Activated CD8-positive, alpha-beta T cell treated with anti-CD3 and anti-CD28 coated beads for 36 hours (primary cell): ENCODE measurements at regions not wholly inside any gene's neighbourhood (a gene's known extent, or its start where the extent isn't known, plus 50 kb on each side); places are given as distances from the start of the nearest gene placed in this dataset.
"Not testable (repeated sequence)": the region's sequence is repeated elsewhere in the genome, so short reads cannot be mapped to it uniquely, and the experiment has no call there.

Experiments
- ATAC-seq: fragments of 200-7000 bp; cut with Tn5 transposase; one replicate; pipeline ENCODE4 v1.10.0; 2021; ENCODE audit warnings: mild to moderate bottlenecking, moderate library complexity
- CTCF ChIA-PET: fragments of 350-600 bp; sonication (Branson Sonifier 250); formaldehyde crosslinking; loops from one replicate; lab custom pipeline; 2021; ENCODE audit warnings: antibody characterized with exemption; lab: Charles Lee
- POLR2A ChIA-PET: fragments of 350-600 bp; sonication (Branson Sonifier 250); formaldehyde crosslinking; loops from one replicate; lab custom pipeline; 2021; ENCODE audit warnings: antibody characterized with exemption; lab: Charles Lee
- DNase-seq: peaks from one replicate; pipeline ENCODE4 v3.0.0-alpha.2; 2020
- H3K27ac Mint-ChIP-seq: one replicate; pipeline ENCODE4 v1.8.0; 2021; ENCODE audit warnings: mild to moderate bottlenecking, mixed read lengths
- H3K27me3 Mint-ChIP-seq: one replicate; pipeline ENCODE4 v1.8.0; 2021; ENCODE audit warnings: mixed read lengths
- H3K36me3 Mint-ChIP-seq: one replicate; pipeline ENCODE4 v1.8.0; 2021; ENCODE audit warnings: low read depth, mixed read lengths
- H3K4me1 Mint-ChIP-seq: one replicate; pipeline ENCODE4 v1.8.0; 2021; ENCODE audit warnings: low read depth, mixed read lengths
- H3K4me3 Mint-ChIP-seq: one replicate; pipeline ENCODE4 v1.8.0; 2021; ENCODE audit warnings: mild to moderate bottlenecking, moderate library complexity, mixed read lengths
- H3K9me3 Mint-ChIP-seq: one replicate; pipeline ENCODE4 v1.8.0; 2021; ENCODE audit warnings: mixed read lengths
- CTCF ChIP-seq: fragments of 200-600 bp; IDR thresholded peaks from one replicate; pipeline ENCODE4 v1.8.0; 2022; ENCODE audit warnings: antibody characterized with exemption, mild to moderate bottlenecking
- intact Hi-C: fragments of 100-400 bp; cut with micrococcal nuclease; formaldehyde crosslinking; loops from one replicate; pipeline ENCODE4 v1.10.0; 2022

- intact Hi-C loops = no loop called here
- ChIA-PET CTCF (no interaction called here), POLR2A (no interaction called here)
- no peak for TF ChIP-seq CTCF
- Mint-ChIP-seq H3K27me3 (no peaks in the 10 kb centered on the region), H3K27ac (no peak overlapping the region), H3K4me1 (peaks cover 5% of the 10 kb centered on the region), H3K9me3 (peaks cover 7% of the 10 kb centered on the region), H3K36me3 (peaks cover 2% of the 10 kb centered on the region), H3K4me3 (no peak overlapping the region)
- DNase-seq (no peak), ATAC-seq (no peak)
Observed at GRCh38 chr2:111250448-111251030, 129.8 kb downstream of the BCL2L11 start.

- Mint-ChIP-seq H3K27me3 (no peaks in the 10 kb centered on the region), H3K27ac (no peak overlapping the region), H3K36me3 (peaks cover 2% of the 10 kb centered on the region), H3K9me3 (peaks cover 7% of the 10 kb centered on the region), H3K4me3 (no peak overlapping the region), H3K4me1 (peaks cover 5% of the 10 kb centered on the region)
- ATAC-seq = no peak
- DNase-seq = no peak
- ChIA-PET CTCF (no interaction called here), POLR2A (no interaction called here)
- intact Hi-C loops = no loop called here
- no peak for TF ChIP-seq CTCF
Observed at GRCh38 chr2:111251711-111252110, 131.0 kb downstream of the BCL2L11 start.

GRCh38 chr2:111252436-111252835, 131.7 kb downstream of the BCL2L11 start:
- intact Hi-C loops = no loop called here
- no peak overlapping the region for H3K4me3 Mint-ChIP-seq
- TF ChIP-seq CTCF = no peak
- H3K27ac Mint-ChIP-seq = no peak overlapping the region
- no peak for ATAC-seq
- H3K9me3 Mint-ChIP-seq = peaks cover 7% of the 10 kb centered on the region
- no peak for DNase-seq
- ChIA-PET POLR2A (no interaction called here), CTCF (no interaction called here)
- no peaks in the 10 kb centered on the region for H3K27me3 Mint-ChIP-seq
- peaks cover 5% of the 10 kb centered on the region for H3K4me1 Mint-ChIP-seq
- H3K36me3 Mint-ChIP-seq = peaks cover 2% of the 10 kb centered on the region

GRCh38 chr2:111254916-111255315, 134.2 kb downstream of the BCL2L11 start:
- POLR2A ChIA-PET, H3K9me3 Mint-ChIP-seq, DNase-seq, ATAC-seq, H3K4me3 Mint-ChIP-seq, H3K27me3 Mint-ChIP-seq, CTCF ChIA-PET, H3K36me3 Mint-ChIP-seq, intact Hi-C loops, H3K27ac Mint-ChIP-seq, H3K4me1 Mint-ChIP-seq: not testable (repeated sequence)

GRCh38 chr2:111256628-111257027, 135.9 kb downstream of the BCL2L11 start:
- DNase-seq, H3K4me3 Mint-ChIP-seq, H3K36me3 Mint-ChIP-seq, H3K27me3 Mint-ChIP-seq, POLR2A ChIA-PET, H3K27ac Mint-ChIP-seq, H3K9me3 Mint-ChIP-seq, CTCF ChIA-PET, ATAC-seq, H3K4me1 Mint-ChIP-seq, intact Hi-C loops: not testable (repeated sequence)

GRCh38 chr2:111257607-111258006, 136.9 kb downstream of the BCL2L11 start:
- H3K9me3 Mint-ChIP-seq, H3K27me3 Mint-ChIP-seq, DNase-seq, H3K27ac Mint-ChIP-seq, H3K36me3 Mint-ChIP-seq, POLR2A ChIA-PET, ATAC-seq, CTCF ChIA-PET, H3K4me3 Mint-ChIP-seq, intact Hi-C loops, H3K4me1 Mint-ChIP-seq: not testable (repeated sequence)

- H3K27me3 Mint-ChIP-seq, H3K27ac Mint-ChIP-seq, POLR2A ChIA-PET, CTCF ChIA-PET, H3K36me3 Mint-ChIP-seq, DNase-seq, intact Hi-C loops, H3K4me3 Mint-ChIP-seq, H3K9me3 Mint-ChIP-seq, H3K4me1 Mint-ChIP-seq: not testable (repeated sequence)
- ATAC-seq = peak; percentile 96
Observed at GRCh38 chr2:111258318-111258717, 137.6 kb downstream of the BCL2L11 start.

- ATAC-seq, POLR2A ChIA-PET, H3K4me3 Mint-ChIP-seq, intact Hi-C loops, H3K27me3 Mint-ChIP-seq, CTCF ChIA-PET, H3K36me3 Mint-ChIP-seq, DNase-seq, H3K9me3 Mint-ChIP-seq, H3K4me1 Mint-ChIP-seq, H3K27ac Mint-ChIP-seq: not testable (repeated sequence)
Observed at GRCh38 chr2:111262627-111263379, 142.1 kb downstream of the BCL2L11 start.

GRCh38 chr2:111263380-111264017, 142.8 kb downstream of the BCL2L11 start:
- CTCF ChIA-PET, H3K27me3 Mint-ChIP-seq, H3K4me3 Mint-ChIP-seq, H3K4me1 Mint-ChIP-seq, ATAC-seq, intact Hi-C loops, H3K9me3 Mint-ChIP-seq, DNase-seq, H3K27ac Mint-ChIP-seq, POLR2A ChIA-PET, H3K36me3 Mint-ChIP-seq: not testable (repeated sequence)
